ENCODE measurements at regions not wholly inside any gene's neighbourhood (a gene's known extent, or its start where the extent isn't known, plus 50 kb on each side); places are given as distances from the start of the nearest gene placed in this dataset.

- no TSS peak for BruUV-seq (replicated peaks)
- Mint-ChIP-seq H3K27ac (ENCODE audit: unreplicated experiment) (peak overlapping the region; percentile 43), H3K27me3 (ENCODE audit: unreplicated experiment) (no peaks in the 10 kb centered on the region), H3K4me1 (ENCODE audit: low read depth, unreplicated experiment) (peaks cover 29% of the 10 kb centered on the region), H3K4me3 (ENCODE audit: low read depth, unreplicated experiment) (no peak overlapping the region), H3K9me3 (ENCODE audit: low read depth, unreplicated experiment) (no peaks in the 10 kb centered on the region), H3K36me3 (ENCODE audit: insufficient read depth, unreplicated experiment) (no peaks in the 10 kb centered on the region)
- peak; percentile 69 for DNase-seq
- CTCF ChIA-PET = no interaction called here
- intact Hi-C loops (cut with micrococcal nuclease; ENCODE audit: unreplicated experiment) = no loop called here
- no peak for TF ChIP-seq CTCF (IDR thresholded peaks at IDR 0.05; ENCODE audit: unreplicated experiment)
Measured at GRCh38 chr10:50972591-50972990, 87.2 kb upstream of the A1CF start.

DNA sequence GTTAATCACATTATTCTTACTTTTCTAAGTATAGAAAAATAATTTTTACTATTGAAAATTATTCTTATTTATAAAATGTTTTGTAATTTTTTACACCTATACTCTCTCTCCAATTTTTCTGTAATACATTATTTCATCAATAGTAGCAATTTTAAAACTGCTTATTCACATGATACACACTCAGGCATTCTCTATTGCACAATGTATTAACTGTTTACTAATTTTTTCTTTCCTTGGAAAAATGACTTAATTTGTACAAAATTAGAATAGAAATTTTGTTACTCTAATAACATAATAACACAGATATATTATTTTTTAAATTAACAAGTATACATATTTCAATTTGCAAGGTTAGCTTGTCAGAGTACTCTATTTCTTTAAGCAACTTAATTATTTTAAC is 92.9 kb upstream of the PRKG1 start:
- CTCF ChIA-PET = no interaction called here
- Mint-ChIP-seq H3K27ac (ENCODE audit: unreplicated experiment) (no peak overlapping the region), H3K4me1 (ENCODE audit: low read depth, unreplicated experiment) (no peaks in the 10 kb centered on the region), H3K9me3 (ENCODE audit: low read depth, unreplicated experiment) (no peaks in the 10 kb centered on the region), H3K27me3 (ENCODE audit: unreplicated experiment) (no peaks in the 10 kb centered on the region), H3K36me3 (ENCODE audit: insufficient read depth, unreplicated experiment) (no peaks in the 10 kb centered on the region), H3K4me3 (ENCODE audit: low read depth, unreplicated experiment) (no peak overlapping the region)
- no peak for DNase-seq
- BruUV-seq (replicated peaks) = no TSS peak
- TF ChIP-seq CTCF (IDR thresholded peaks at IDR 0.05; ENCODE audit: unreplicated experiment) = no peak
- intact Hi-C loops (cut with micrococcal nuclease; ENCODE audit: unreplicated experiment) = no loop called here

- no TSS peak for BruUV-seq (replicated peaks)
- CTCF ChIA-PET = no interaction called here
- no peak for TF ChIP-seq CTCF (IDR thresholded peaks at IDR 0.05; ENCODE audit: unreplicated experiment)
- H3K4me1 Mint-ChIP-seq (ENCODE audit: low read depth, unreplicated experiment) = no peaks in the 10 kb centered on the region
- H3K4me3 Mint-ChIP-seq (ENCODE audit: low read depth, unreplicated experiment) = no peak overlapping the region
- H3K36me3 Mint-ChIP-seq (ENCODE audit: insufficient read depth, unreplicated experiment) = no peaks in the 10 kb centered on the region
- no peaks in the 10 kb centered on the region for H3K27me3 Mint-ChIP-seq (ENCODE audit: unreplicated experiment)
- H3K9me3 Mint-ChIP-seq (ENCODE audit: low read depth, unreplicated experiment) = no peaks in the 10 kb centered on the region
- no peak overlapping the region for H3K27ac Mint-ChIP-seq (ENCODE audit: unreplicated experiment)
- intact Hi-C loops (cut with micrococcal nuclease; ENCODE audit: unreplicated experiment) = no loop called here
- no peak for DNase-seq
Measured at GRCh38 chr10:50981904-50982303, 92.4 kb upstream of the PRKG1 start.

DNA sequence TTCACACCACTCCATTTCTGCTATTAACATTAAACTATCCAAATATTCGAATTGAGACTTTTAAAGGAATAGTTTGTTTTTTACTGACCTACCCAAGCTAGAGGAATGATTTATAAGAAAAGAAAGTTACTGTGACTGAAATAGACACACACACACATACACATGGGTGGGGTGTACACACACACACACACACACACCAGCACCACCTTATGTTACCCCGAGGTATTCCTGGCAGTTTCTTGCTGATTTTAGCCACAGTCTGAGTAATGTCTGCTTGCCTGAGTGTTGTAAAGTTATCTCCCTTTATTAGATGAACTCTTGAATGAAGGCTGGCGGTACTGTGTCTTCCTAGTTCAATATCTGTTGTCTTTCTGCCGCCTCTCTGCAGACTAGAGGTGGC is 91.3 kb upstream of the PRKG1 start:
- no peak overlapping the region for H3K4me3 Mint-ChIP-seq (ENCODE audit: low read depth, unreplicated experiment)
- H3K9me3 Mint-ChIP-seq (ENCODE audit: low read depth, unreplicated experiment) = no peaks in the 10 kb centered on the region
- H3K27ac Mint-ChIP-seq (ENCODE audit: unreplicated experiment) = no peak overlapping the region
- BruUV-seq (replicated peaks) = no TSS peak
- intact Hi-C loops (cut with micrococcal nuclease; ENCODE audit: unreplicated experiment) = no loop called here
- no peaks in the 10 kb centered on the region for H3K36me3 Mint-ChIP-seq (ENCODE audit: insufficient read depth, unreplicated experiment)
- H3K27me3 Mint-ChIP-seq (ENCODE audit: unreplicated experiment) = no peaks in the 10 kb centered on the region
- no peak for DNase-seq
- no peaks in the 10 kb centered on the region for H3K4me1 Mint-ChIP-seq (ENCODE audit: low read depth, unreplicated experiment)
- CTCF ChIA-PET = interaction anchor here (0.6 kb wide), 1 partner anchor 45 kb away, joined by 5 read pairs; no protein-coding TSS in a partner anchor
- no peak for TF ChIP-seq CTCF (IDR thresholded peaks at IDR 0.05; ENCODE audit: unreplicated experiment)
